GM12878 (cell line): ENCODE measurements at regions not wholly inside any gene's neighbourhood (a gene's known extent, or its start where the extent isn't known, plus 50 kb on each side); places are given as distances from the start of the nearest gene placed in this dataset.

Experiments used
- BACH1 ChIP-seq: fragments of 450-650 bp; IDR thresholded peaks from 2 replicates; pipeline ENCODE4 v1.6.1; 2017; ENCODE audit warnings: mild to moderate bottlenecking, borderline replicate concordance
- CHD4 ChIP-seq: fragments of 200-600 bp; sonication (generic); IDR thresholded peaks from 2 replicates; pipeline ENCODE4 v1.6.1; 2016; ENCODE audit warnings: mild to moderate bottlenecking
- MLLT1 ChIP-seq: fragments of 450-650 bp; IDR thresholded peaks from 2 replicates; pipeline ENCODE4 v1.6.1; 2016; ENCODE audit warnings: mild to moderate bottlenecking
- MTA2 ChIP-seq: fragments of 450-650 bp; IDR thresholded peaks from 2 replicates; pipeline ENCODE4 v1.6.1; 2016; ENCODE audit warnings: low read depth, mild to moderate bottlenecking, moderate library complexity
- PAX5 ChIP-seq: IDR thresholded peaks from 2 replicates; pipeline ENCODE4 v1.6.1; 2011; ENCODE audit warnings: low read depth, low read length, borderline replicate concordance
- SKIL ChIP-seq: fragments of 450-650 bp; IDR thresholded peaks from 2 replicates; pipeline ENCODE4 v1.6.1; 2017; ENCODE audit warnings: mild to moderate bottlenecking, low read depth, inconsistent platforms; ENCODE audit not compliant: poor library complexity, severe bottlenecking
- TF ChIP-seq, protein P1 (sequence below): IDR thresholded peaks from 2 replicates; pipeline ENCODE4 v1.6.1; 2012; ENCODE audit warnings: low read depth, low read length, improper control_type of control experiment

DNA sequence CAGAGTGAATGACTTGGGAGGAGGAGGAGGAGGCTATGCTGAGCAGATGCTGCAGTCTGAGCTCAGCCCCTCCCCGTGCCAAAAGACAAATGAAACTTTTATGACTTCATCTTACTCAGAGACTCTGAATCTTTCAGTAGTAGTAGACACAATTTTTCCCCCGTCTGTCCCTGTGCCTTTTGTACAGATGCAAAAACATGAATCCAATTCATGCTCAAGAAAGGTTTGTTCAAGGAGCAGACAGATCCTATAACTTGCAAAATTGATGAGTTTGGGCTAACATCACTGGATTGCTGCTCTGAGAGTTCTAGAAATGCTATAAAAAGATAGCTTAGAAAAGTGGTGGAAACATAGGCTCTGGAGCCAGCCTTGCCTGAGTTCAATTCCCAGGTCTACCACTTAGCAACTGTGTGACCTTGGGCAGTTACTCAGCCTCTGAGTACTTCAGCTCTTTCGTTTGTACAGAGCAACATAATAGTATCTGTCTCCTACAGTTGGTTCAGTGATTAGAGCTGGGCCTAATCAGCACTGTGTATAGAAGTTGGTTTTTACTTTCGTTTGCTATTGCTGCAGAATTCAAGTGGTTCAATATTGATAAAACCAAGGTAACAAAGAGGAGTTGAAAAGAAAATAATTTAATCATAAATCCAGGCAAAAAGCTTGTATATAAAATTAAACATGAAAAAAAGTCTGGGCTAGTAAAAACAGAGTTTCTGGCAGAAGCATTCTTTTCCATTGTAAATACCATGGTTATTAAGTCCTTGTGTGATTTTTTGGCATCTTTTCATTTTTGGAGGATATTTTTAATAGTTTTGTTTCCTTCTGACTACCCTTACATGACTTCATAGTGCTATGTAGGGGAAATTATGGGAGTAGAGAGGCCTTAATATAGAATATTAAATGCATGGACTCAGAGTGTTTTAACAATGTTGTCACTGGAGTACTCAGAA lies 174.2 kb upstream of the ZNF32 start (continued):
- TF ChIP-seq BACH1 (no peak), MTA2 (no peak), MLLT1 (no peak), CHD4 (no peak), SKIL (no peak), PAX5 (no peak)
- TF ChIP-seq, protein P1, sequence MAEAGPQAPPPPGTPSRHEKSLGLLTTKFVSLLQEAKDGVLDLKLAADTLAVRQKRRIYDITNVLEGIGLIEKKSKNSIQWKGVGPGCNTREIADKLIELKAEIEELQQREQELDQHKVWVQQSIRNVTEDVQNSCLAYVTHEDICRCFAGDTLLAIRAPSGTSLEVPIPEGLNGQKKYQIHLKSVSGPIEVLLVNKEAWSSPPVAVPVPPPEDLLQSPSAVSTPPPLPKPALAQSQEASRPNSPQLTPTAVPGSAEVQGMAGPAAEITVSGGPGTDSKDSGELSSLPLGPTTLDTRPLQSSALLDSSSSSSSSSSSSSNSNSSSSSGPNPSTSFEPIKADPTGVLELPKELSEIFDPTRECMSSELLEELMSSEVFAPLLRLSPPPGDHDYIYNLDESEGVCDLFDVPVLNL, result no peak
